Thymus (tissue), 11 donors: ENCODE measurements at regions not wholly inside any gene's neighbourhood (a gene's known extent, or its start where the extent isn't known, plus 50 kb on each side); places are given as distances from the start of the nearest gene placed in this dataset.
A peak's percentile ranks its signal among the peaks of the same experiment; 100 is the strongest.
"Not testable (repeated sequence)": the region's sequence is repeated elsewhere in the genome, so short reads cannot be mapped to it uniquely, and the experiment has no call there.

ENCODE experiments used
- DNase-seq, 9 donors: peaks; one replicate each; pipeline ENCODE4 v3.0.0-alpha.2; 2013; ENCODE audit warnings: low spot score in 9 of 9, low read depth in 6 of 9, missing footprints in 1 of 9
- H3K27ac ChIP-seq, 2 donors: one replicate each; pipeline ENCODE4 v1.5.1; 2013; ENCODE audit warnings: control low read depth in 1 of 2, low read depth in 1 of 2, low read length in 1 of 2, mild to moderate bottlenecking in 1 of 2, moderate library complexity in 1 of 2
- H3K27me3 ChIP-seq, 2 donors: one replicate each; pipeline ENCODE4 v1.5.1; 2013; ENCODE audit warnings: low read length in 1 of 2; ENCODE audit not compliant: control insufficient read depth in 2 of 2, insufficient read depth in 1 of 2
- H3K36me3 ChIP-seq, 2 donors: one replicate each; pipeline ENCODE4 v1.5.1; 2013; ENCODE audit warnings: low read length in 1 of 2, mild to moderate bottlenecking in 1 of 2, moderate library complexity in 1 of 2; ENCODE audit not compliant: control insufficient read depth in 2 of 2, insufficient read depth in 2 of 2
- H3K4me1 ChIP-seq, 2 donors: one replicate each; pipeline ENCODE4 v1.5.1; 2013; ENCODE audit warnings: low read length in 2 of 2; ENCODE audit not compliant: control insufficient read depth in 2 of 2, insufficient read depth in 2 of 2
- H3K4me3 ChIP-seq, 2 donors: one replicate each; pipeline ENCODE4 v1.5.1; 2013; ENCODE audit warnings: low read length in 2 of 2, control low read depth in 1 of 2, mild to moderate bottlenecking in 1 of 2
- H3K9me3 ChIP-seq, 2 donors: one replicate each; pipeline ENCODE4 v1.5.1; 2013; ENCODE audit warnings: low read length in 1 of 2, mild to moderate bottlenecking in 1 of 2; ENCODE audit not compliant: control insufficient read depth in 2 of 2, insufficient read depth in 1 of 2
- WGBS: extraction: QIAGEN DNeasy Blood & Tissue Kit; methylation state at CpG from one replicate; pipeline ENCODE4 v1.1.7; 2013; 5-methylcytosine and 5-hydroxymethylcytosine counted together
- donor health status: healthy.

- H3K27ac ChIP-seq, result no peak overlapping the region
- DNase-seq, result no peak
- WGBS, result 90% methylated on average over 4 of the region's 4 CpGs
- H3K36me3 ChIP-seq, result no peaks in the 10 kb centered on the region
- no peaks in the 10 kb centered on the region for H3K9me3 ChIP-seq
- no peaks in the 10 kb centered on the region for H3K27me3 ChIP-seq
- H3K4me3 ChIP-seq, result no peak overlapping the region
- no peaks in the 10 kb centered on the region for H3K4me1 ChIP-seq
Observed at GRCh38 chr3:144496141-144496835, 524.7 kb downstream of the DIPK2A start.

- Histone ChIP-seq H3K4me1 (no peaks in the 10 kb centered on the region), H3K9me3 (no peaks in the 10 kb centered on the region), H3K27me3 (no peaks in the 10 kb centered on the region), H3K36me3 (no peaks in the 10 kb centered on the region), H3K27ac (no peak overlapping the region), H3K4me3 (no peak overlapping the region)
- 91% methylated on average over 2 of the region's 2 CpGs for WGBS
- DNase-seq, result peak in 1 of 9 donors; percentile 0
Observed at GRCh38 chr3:144497452-144497851, 525.8 kb downstream of the DIPK2A start.

GRCh38 chr3:144499001-144499930, 527.6 kb downstream of the DIPK2A start:
- Histone ChIP-seq H3K27me3 (no peaks in the 10 kb centered on the region), H3K27ac (no peak overlapping the region), H3K9me3 (peaks cover 0 to 4% of the 10 kb centered on the region in 2 donors), H3K4me3 (no peak overlapping the region), H3K36me3 (no peaks in the 10 kb centered on the region), H3K4me1 (no peaks in the 10 kb centered on the region)
- WGBS, result 49% methylated on average over 2 of the region's 2 CpGs
- DNase-seq, result no peak

GRCh38 chr3:144501467-144501866, 529.8 kb downstream of the DIPK2A start:
- H3K27ac ChIP-seq, result no peak overlapping the region
- H3K4me3 ChIP-seq, result no peak overlapping the region
- no peak for DNase-seq
- no peaks in the 10 kb centered on the region for H3K36me3 ChIP-seq
- H3K9me3 ChIP-seq, result peaks cover 0 to 4% of the 10 kb centered on the region in 2 donors
- whole genome bisulfite sequencing, result 29% methylated on average over 1 of the region's 1 CpG
- H3K4me1 ChIP-seq, result no peaks in the 10 kb centered on the region
- no peaks in the 10 kb centered on the region for H3K27me3 ChIP-seq

GRCh38 chr3:144502402-144502801, 530.8 kb downstream of the DIPK2A start:
- peaks cover 0 to 4% of the 10 kb centered on the region in 2 donors for H3K9me3 ChIP-seq
- H3K27ac ChIP-seq, result no peak overlapping the region
- no peaks in the 10 kb centered on the region for H3K4me1 ChIP-seq
- 98% methylated on average over 4 of the region's 4 CpGs for WGBS
- H3K36me3 ChIP-seq, result no peaks in the 10 kb centered on the region
- no peak overlapping the region for H3K4me3 ChIP-seq
- no peaks in the 10 kb centered on the region for H3K27me3 ChIP-seq
- no peak for DNase-seq

GRCh38 chr3:144506375-144506774, 534.8 kb downstream of the DIPK2A start:
- H3K27ac ChIP-seq, H3K36me3 ChIP-seq, H3K27me3 ChIP-seq, H3K9me3 ChIP-seq, H3K4me3 ChIP-seq, DNase-seq, H3K4me1 ChIP-seq: not testable (repeated sequence)
- WGBS, result 99% methylated on average over 4 of the region's 4 CpGs

- Histone ChIP-seq H3K4me1 (no peaks in the 10 kb centered on the region), H3K27me3 (no peaks in the 10 kb centered on the region), H3K36me3 (no peaks in the 10 kb centered on the region), H3K4me3 (no peak overlapping the region), H3K9me3 (no peaks in the 10 kb centered on the region), H3K27ac (no peak overlapping the region)
- WGBS, result 62% methylated on average over 3 of the region's 3 CpGs
- no peak for DNase-seq
Observed at GRCh38 chr3:144511346-144511745, 539.7 kb downstream of the DIPK2A start.

GRCh38 chr3:144516026-144516425, 544.4 kb downstream of the DIPK2A start:
- H3K4me1 ChIP-seq, result no peaks in the 10 kb centered on the region
- H3K4me3 ChIP-seq, result no peak overlapping the region
- no peak for DNase-seq
- no peaks in the 10 kb centered on the region for H3K36me3 ChIP-seq
- H3K27me3 ChIP-seq, result no peaks in the 10 kb centered on the region
- no peak overlapping the region for H3K27ac ChIP-seq
- no peaks in the 10 kb centered on the region for H3K9me3 ChIP-seq

GRCh38 chr3:144516589-144516988, 545.0 kb downstream of the DIPK2A start:
- Histone ChIP-seq H3K27me3 (no peaks in the 10 kb centered on the region), H3K4me1 (no peaks in the 10 kb centered on the region), H3K36me3 (no peaks in the 10 kb centered on the region), H3K27ac (no peak overlapping the region), H3K4me3 (no peak overlapping the region), H3K9me3 (no peaks in the 10 kb centered on the region)
- WGBS, result 92% methylated on average over 1 of the region's 1 CpG
- DNase-seq, result no peak
